ENCODE measurements at regions not wholly inside any gene's neighbourhood (a gene's known extent, or its start where the extent isn't known, plus 50 kb on each side); places are given as distances from the start of the nearest gene placed in this dataset.

GRCh38 chr4:14046642-14047041 lies 419.1 kb upstream of the BOD1L1 start:
- no peak overlapping the region for H3K23ac ChIP-seq (ENCODE audit: low read length)
- H3K36me3 ChIP-seq (ENCODE audit: control insufficient read depth in 1 of 2, insufficient read depth in 2 of 2, low read length in 2 of 2): no peaks in the 10 kb centered on the region
- no peak overlapping the region for H2AFZ ChIP-seq (ENCODE audit: insufficient read depth, low read length, poor library complexity)
- no peak overlapping the region for H3K4ac ChIP-seq (ENCODE audit: low read depth, low read length)
- DNase-seq: no peak
- H4K91ac ChIP-seq (ENCODE audit: low read depth, low read length): no peak overlapping the region
- no peaks in the 10 kb centered on the region for H3K27me3 ChIP-seq (ENCODE audit: insufficient read depth, low read length)
- H3K79me1 ChIP-seq (ENCODE audit: low read length): no peaks in the 10 kb centered on the region
- no peak overlapping the region for H3K4me3 ChIP-seq (ENCODE audit: low read depth, low read length)
- no peak overlapping the region for H2AK5ac ChIP-seq (ENCODE audit: low read length)
- no peak overlapping the region for H3K4me2 ChIP-seq (ENCODE audit: low read length)
- H3K27ac ChIP-seq (ENCODE audit: low read depth, low read length): no peak overlapping the region
- H3K18ac ChIP-seq (ENCODE audit: low read length): no peak overlapping the region
- H3K79me2 ChIP-seq (ENCODE audit: control insufficient read depth, insufficient read depth, low read length, poor library complexity): no peaks in the 10 kb centered on the region
- no peak overlapping the region for H2BK5ac ChIP-seq (ENCODE audit: low read depth, low read length, poor library complexity)
- no peak overlapping the region for H3K14ac ChIP-seq (ENCODE audit: low read length)
- no peak overlapping the region for H4K12ac ChIP-seq (ENCODE audit: low read depth, low read length)
- H3K4me1 ChIP-seq (ENCODE audit: control insufficient read depth in 1 of 2, insufficient read depth in 2 of 2, low read length in 2 of 2): no peaks in the 10 kb centered on the region
- no peaks in the 10 kb centered on the region for H3K9me3 ChIP-seq (ENCODE audit: insufficient read depth, low read depth, low read length)
- H3K9ac ChIP-seq (ENCODE audit: low read length): no peak overlapping the region
- no peak overlapping the region for H4K8ac ChIP-seq (ENCODE audit: low read depth, low read length)
- no peak overlapping the region for H2BK120ac ChIP-seq (ENCODE audit: insufficient read depth, low read length, poor library complexity)
- no peak overlapping the region for H2BK12ac ChIP-seq (ENCODE audit: low read length)

- Histone ChIP-seq H3K4ac (ENCODE audit: low read depth, low read length) (no peak overlapping the region), H4K91ac (ENCODE audit: low read depth, low read length) (no peak overlapping the region), H3K27me3 (ENCODE audit: insufficient read depth, low read length) (no peaks in the 10 kb centered on the region), H2BK5ac (ENCODE audit: low read depth, low read length, poor library complexity) (no peak overlapping the region), H3K23ac (ENCODE audit: low read length) (no peak overlapping the region), H3K18ac (ENCODE audit: low read length) (no peak overlapping the region), H3K27ac (ENCODE audit: low read depth, low read length) (no peak overlapping the region), H3K14ac (ENCODE audit: low read length) (no peak overlapping the region), H4K12ac (ENCODE audit: low read depth, low read length) (no peak overlapping the region), H3K4me3 (ENCODE audit: low read depth, low read length) (no peak overlapping the region), H3K9me3 (ENCODE audit: insufficient read depth, low read depth, low read length) (no peaks in the 10 kb centered on the region), H3K9ac (ENCODE audit: low read length) (no peak overlapping the region), H3K79me1 (ENCODE audit: low read length) (no peaks in the 10 kb centered on the region), H2BK12ac (ENCODE audit: low read length) (no peak overlapping the region), H3K79me2 (ENCODE audit: control insufficient read depth, insufficient read depth, low read length, poor library complexity) (no peaks in the 10 kb centered on the region), H4K8ac (ENCODE audit: low read depth, low read length) (no peak overlapping the region), H3K4me1 (ENCODE audit: control insufficient read depth in 1 of 2, insufficient read depth in 2 of 2, low read length in 2 of 2) (no peaks in the 10 kb centered on the region), H2AK5ac (ENCODE audit: low read length) (no peak overlapping the region), H2BK120ac (ENCODE audit: insufficient read depth, low read length, poor library complexity) (no peak overlapping the region), H3K4me2 (ENCODE audit: low read length) (no peak overlapping the region), H3K36me3 (ENCODE audit: control insufficient read depth in 1 of 2, insufficient read depth in 2 of 2, low read length in 2 of 2) (no peaks in the 10 kb centered on the region), H2AFZ (ENCODE audit: insufficient read depth, low read length, poor library complexity) (no peak overlapping the region)
- DNase-seq: no peak
- WGBS (ENCODE audit: extremely low coverage, insufficient coverage, insufficient read length): no CpG with 5 or more reads among the region's 1 CpG
Measured at GRCh38 chr4:14047840-14048239, 420.3 kb upstream of the BOD1L1 start.

GRCh38 chr4:14049946-14050345 lies 422.4 kb upstream of the BOD1L1 start:
- H2BK5ac ChIP-seq (ENCODE audit: low read depth, low read length, poor library complexity): no peak overlapping the region
- no peaks in the 10 kb centered on the region for H3K79me2 ChIP-seq (ENCODE audit: control insufficient read depth, insufficient read depth, low read length, poor library complexity)
- no peak overlapping the region for H3K27ac ChIP-seq (ENCODE audit: low read depth, low read length)
- H4K8ac ChIP-seq (ENCODE audit: low read depth, low read length): no peak overlapping the region
- H3K27me3 ChIP-seq (ENCODE audit: insufficient read depth, low read length): no peaks in the 10 kb centered on the region
- no peaks in the 10 kb centered on the region for H3K4me1 ChIP-seq (ENCODE audit: control insufficient read depth in 1 of 2, insufficient read depth in 2 of 2, low read length in 2 of 2)
- no peak overlapping the region for H2BK12ac ChIP-seq (ENCODE audit: low read length)
- H2AFZ ChIP-seq (ENCODE audit: insufficient read depth, low read length, poor library complexity): no peak overlapping the region
- no peak overlapping the region for H3K4me2 ChIP-seq (ENCODE audit: low read length)
- H3K14ac ChIP-seq (ENCODE audit: low read length): no peak overlapping the region
- H3K9me3 ChIP-seq (ENCODE audit: insufficient read depth, low read depth, low read length): no peaks in the 10 kb centered on the region
- DNase-seq: no peak
- H3K36me3 ChIP-seq (ENCODE audit: control insufficient read depth in 1 of 2, insufficient read depth in 2 of 2, low read length in 2 of 2): no peaks in the 10 kb centered on the region
- H2BK120ac ChIP-seq (ENCODE audit: insufficient read depth, low read length, poor library complexity): no peak overlapping the region
- H3K4ac ChIP-seq (ENCODE audit: low read depth, low read length): no peak overlapping the region
- H3K4me3 ChIP-seq (ENCODE audit: low read depth, low read length): no peak overlapping the region
- no peak overlapping the region for H4K91ac ChIP-seq (ENCODE audit: low read depth, low read length)
- H3K9ac ChIP-seq (ENCODE audit: low read length): no peak overlapping the region
- H2AK5ac ChIP-seq (ENCODE audit: low read length): no peak overlapping the region
- H3K18ac ChIP-seq (ENCODE audit: low read length): no peak overlapping the region
- no peaks in the 10 kb centered on the region for H3K79me1 ChIP-seq (ENCODE audit: low read length)
- no peak overlapping the region for H4K12ac ChIP-seq (ENCODE audit: low read depth, low read length)
- no peak overlapping the region for H3K23ac ChIP-seq (ENCODE audit: low read length)

GRCh38 chr4:14053291-14053690 lies 425.8 kb upstream of the BOD1L1 start:
- Histone ChIP-seq H2BK5ac (ENCODE audit: low read depth, low read length, poor library complexity) (no peak overlapping the region), H2AK5ac (ENCODE audit: low read length) (no peak overlapping the region), H3K9me3 (ENCODE audit: insufficient read depth, low read depth, low read length) (no peaks in the 10 kb centered on the region), H3K23ac (ENCODE audit: low read length) (peak overlapping the region; percentile 86), H3K79me2 (ENCODE audit: control insufficient read depth, insufficient read depth, low read length, poor library complexity) (no peaks in the 10 kb centered on the region), H4K8ac (ENCODE audit: low read depth, low read length) (no peak overlapping the region), H3K27ac (ENCODE audit: low read depth, low read length) (no peak overlapping the region), H4K91ac (ENCODE audit: low read depth, low read length) (no peak overlapping the region), H3K4me2 (ENCODE audit: low read length) (no peak overlapping the region), H2BK12ac (ENCODE audit: low read length) (no peak overlapping the region), H3K4me3 (ENCODE audit: low read depth, low read length) (no peak overlapping the region), H3K14ac (ENCODE audit: low read length) (no peak overlapping the region), H3K4ac (ENCODE audit: low read depth, low read length) (no peak overlapping the region), H2BK120ac (ENCODE audit: insufficient read depth, low read length, poor library complexity) (no peak overlapping the region), H3K9ac (ENCODE audit: low read length) (no peak overlapping the region), H3K18ac (ENCODE audit: low read length) (no peak overlapping the region), H2AFZ (ENCODE audit: insufficient read depth, low read length, poor library complexity) (no peak overlapping the region), H3K36me3 (ENCODE audit: control insufficient read depth in 1 of 2, insufficient read depth in 2 of 2, low read length in 2 of 2) (no peaks in the 10 kb centered on the region), H4K12ac (ENCODE audit: low read depth, low read length) (no peak overlapping the region), H3K4me1 (ENCODE audit: control insufficient read depth in 1 of 2, insufficient read depth in 2 of 2, low read length in 2 of 2) (no peaks in the 10 kb centered on the region), H3K79me1 (ENCODE audit: low read length) (no peaks in the 10 kb centered on the region), H3K27me3 (ENCODE audit: insufficient read depth, low read length) (no peaks in the 10 kb centered on the region)
- no CpG with 5 or more reads among the region's 1 CpG for WGBS (ENCODE audit: extremely low coverage, insufficient coverage, insufficient read length)
- DNase-seq: no peak

- Histone ChIP-seq H3K4me1 (ENCODE audit: control insufficient read depth in 1 of 2, insufficient read depth in 2 of 2, low read length in 2 of 2) (no peaks in the 10 kb centered on the region), H3K14ac (ENCODE audit: low read length) (no peak overlapping the region), H4K8ac (ENCODE audit: low read depth, low read length) (no peak overlapping the region), H3K79me1 (ENCODE audit: low read length) (no peaks in the 10 kb centered on the region), H3K23ac (ENCODE audit: low read length) (no peak overlapping the region), H3K4me3 (ENCODE audit: low read depth, low read length) (no peak overlapping the region), H3K36me3 (ENCODE audit: control insufficient read depth in 1 of 2, insufficient read depth in 2 of 2, low read length in 2 of 2) (no peaks in the 10 kb centered on the region), H2AK5ac (ENCODE audit: low read length) (no peak overlapping the region), H3K4ac (ENCODE audit: low read depth, low read length) (no peak overlapping the region), H3K18ac (ENCODE audit: low read length) (no peak overlapping the region), H4K12ac (ENCODE audit: low read depth, low read length) (no peak overlapping the region), H3K27ac (ENCODE audit: low read depth, low read length) (no peak overlapping the region), H2BK12ac (ENCODE audit: low read length) (no peak overlapping the region), H3K9ac (ENCODE audit: low read length) (no peak overlapping the region), H2BK5ac (ENCODE audit: low read depth, low read length, poor library complexity) (no peak overlapping the region), H3K79me2 (ENCODE audit: control insufficient read depth, insufficient read depth, low read length, poor library complexity) (no peaks in the 10 kb centered on the region), H2BK120ac (ENCODE audit: insufficient read depth, low read length, poor library complexity) (no peak overlapping the region), H4K91ac (ENCODE audit: low read depth, low read length) (no peak overlapping the region), H2AFZ (ENCODE audit: insufficient read depth, low read length, poor library complexity) (no peak overlapping the region), H3K4me2 (ENCODE audit: low read length) (no peak overlapping the region), H3K27me3 (ENCODE audit: insufficient read depth, low read length) (no peaks in the 10 kb centered on the region), H3K9me3 (ENCODE audit: insufficient read depth, low read depth, low read length) (no peaks in the 10 kb centered on the region)
- DNase-seq: no peak
- WGBS (ENCODE audit: extremely low coverage, insufficient coverage, insufficient read length): no CpG with 5 or more reads among the region's 1 CpG
Measured at GRCh38 chr4:14054391-14054790, 426.9 kb upstream of the BOD1L1 start.

Measured in trophoblast cell (in vitro differentiated cells and primary cell).